ENCODE measurements at regions not wholly inside any gene's neighbourhood (a gene's known extent, or its start where the extent isn't known, plus 50 kb on each side); places are given as distances from the start of the nearest gene placed in this dataset.
A peak's percentile ranks its signal among the peaks of the same experiment; 100 is the strongest.
"Not testable (repeated sequence)": the region's sequence is repeated elsewhere in the genome, so short reads cannot be mapped to it uniquely, and the experiment has no call there.

DNA sequence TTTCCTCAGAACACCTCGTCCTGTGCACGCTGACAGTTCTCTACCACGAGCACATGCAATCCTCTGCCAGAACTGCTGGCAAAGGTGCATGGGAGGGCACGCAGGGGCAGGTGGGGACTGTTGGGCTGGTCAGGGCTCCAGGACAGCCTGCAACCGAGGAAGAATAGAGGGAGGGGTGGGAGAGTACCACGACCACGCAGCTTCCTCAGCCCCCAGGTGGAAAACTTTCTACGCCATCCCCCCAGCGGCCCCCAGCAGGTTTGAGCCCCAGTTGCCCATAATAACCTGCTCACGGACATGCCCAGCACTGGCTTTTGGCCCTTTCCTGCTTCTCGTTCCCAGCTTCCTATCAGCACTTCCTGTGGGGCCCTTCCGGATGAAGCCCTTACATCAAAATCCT lies 199.3 kb downstream of the C16orf95 start:
- Histone ChIP-seq H3K4me2 (ENCODE audit: low read length) (no peak overlapping the region), H3K9ac (ENCODE audit: low read depth, low read length) (no peak overlapping the region), H3K4me3 (ENCODE audit: low read length) (no peak overlapping the region), H3K36me3 (ENCODE audit: insufficient read depth, low read length) (no peaks in the 10 kb centered on the region), H3K4me1 (ENCODE audit: control insufficient read depth, insufficient read depth, low read length) (no peaks in the 10 kb centered on the region), H3K27me3 (ENCODE audit: control insufficient read depth, insufficient read depth, low read length) (peaks cover 56% of the 10 kb centered on the region), H3K9me3 (replicated peaks; ENCODE audit: low read length) (no peaks in the 10 kb centered on the region)

DNA sequence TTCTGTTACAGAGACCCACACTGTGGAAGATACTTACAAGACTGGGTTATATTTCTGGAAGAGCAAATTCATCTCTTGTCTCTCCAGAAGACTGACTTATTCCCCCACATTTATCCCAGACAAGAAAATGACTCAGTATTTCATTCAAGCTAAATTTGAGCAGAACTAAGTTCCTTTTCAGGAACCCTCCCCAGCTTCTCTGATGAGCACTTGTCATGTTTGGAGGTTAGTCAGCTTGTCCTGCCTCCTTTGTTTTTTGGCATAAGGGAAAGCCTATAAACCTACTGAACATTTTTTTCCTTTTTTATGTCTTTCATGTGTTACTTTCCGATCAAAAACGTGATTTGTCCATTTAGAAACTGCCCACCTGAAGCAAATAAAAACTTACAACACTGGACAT lies 198.0 kb downstream of the C16orf95 start:
- Histone ChIP-seq H3K9me3 (replicated peaks; ENCODE audit: low read length) (no peaks in the 10 kb centered on the region), H3K4me3 (ENCODE audit: low read length) (no peak overlapping the region), H3K4me1 (ENCODE audit: control insufficient read depth, insufficient read depth, low read length) (no peaks in the 10 kb centered on the region), H3K9ac (ENCODE audit: low read depth, low read length) (no peak overlapping the region), H3K36me3 (ENCODE audit: insufficient read depth, low read length) (no peaks in the 10 kb centered on the region), H3K4me2 (ENCODE audit: low read length) (no peak overlapping the region), H3K27me3 (ENCODE audit: control insufficient read depth, insufficient read depth, low read length) (peaks cover 51% of the 10 kb centered on the region)

DNA sequence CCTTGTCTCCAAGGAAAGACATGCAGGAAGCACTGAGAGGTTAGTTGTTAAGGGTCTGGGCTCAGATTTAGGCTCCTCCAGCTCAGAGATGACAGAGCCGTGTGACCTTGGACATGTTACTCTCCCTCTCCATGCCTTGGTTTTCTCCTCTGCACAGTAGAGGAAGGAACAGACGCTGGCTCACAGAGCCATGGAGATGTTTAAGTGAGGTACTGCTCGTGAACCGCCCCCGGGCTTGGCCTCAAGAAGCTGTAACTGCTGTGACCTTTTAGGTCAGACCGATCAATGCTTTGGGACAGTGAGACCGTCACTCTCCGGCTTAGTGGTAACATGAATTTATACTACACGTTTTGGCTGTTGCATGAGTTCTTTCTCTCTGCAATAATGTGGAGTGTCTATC lies 197.4 kb downstream of the C16orf95 start:
- H3K4me1 ChIP-seq (ENCODE audit: control insufficient read depth, insufficient read depth, low read length), result no peaks in the 10 kb centered on the region
- no peak overlapping the region for H3K4me2 ChIP-seq (ENCODE audit: low read length)
- H3K4me3 ChIP-seq (ENCODE audit: low read length), result no peak overlapping the region
- no peaks in the 10 kb centered on the region for H3K36me3 ChIP-seq (ENCODE audit: insufficient read depth, low read length)
- no peaks in the 10 kb centered on the region for H3K9me3 ChIP-seq (replicated peaks; ENCODE audit: low read length)
- H3K27me3 ChIP-seq (ENCODE audit: control insufficient read depth, insufficient read depth, low read length), result peaks cover 48% of the 10 kb centered on the region
- no peak overlapping the region for H3K9ac ChIP-seq (ENCODE audit: low read depth, low read length)

GRCh38 chr16:87121816-87122215 lies 195.4 kb downstream of the C16orf95 start:
- no peak overlapping the region for H3K4me3 ChIP-seq (ENCODE audit: low read length)
- peaks cover 62% of the 10 kb centered on the region for H3K27me3 ChIP-seq (ENCODE audit: control insufficient read depth, insufficient read depth, low read length)

DNA sequence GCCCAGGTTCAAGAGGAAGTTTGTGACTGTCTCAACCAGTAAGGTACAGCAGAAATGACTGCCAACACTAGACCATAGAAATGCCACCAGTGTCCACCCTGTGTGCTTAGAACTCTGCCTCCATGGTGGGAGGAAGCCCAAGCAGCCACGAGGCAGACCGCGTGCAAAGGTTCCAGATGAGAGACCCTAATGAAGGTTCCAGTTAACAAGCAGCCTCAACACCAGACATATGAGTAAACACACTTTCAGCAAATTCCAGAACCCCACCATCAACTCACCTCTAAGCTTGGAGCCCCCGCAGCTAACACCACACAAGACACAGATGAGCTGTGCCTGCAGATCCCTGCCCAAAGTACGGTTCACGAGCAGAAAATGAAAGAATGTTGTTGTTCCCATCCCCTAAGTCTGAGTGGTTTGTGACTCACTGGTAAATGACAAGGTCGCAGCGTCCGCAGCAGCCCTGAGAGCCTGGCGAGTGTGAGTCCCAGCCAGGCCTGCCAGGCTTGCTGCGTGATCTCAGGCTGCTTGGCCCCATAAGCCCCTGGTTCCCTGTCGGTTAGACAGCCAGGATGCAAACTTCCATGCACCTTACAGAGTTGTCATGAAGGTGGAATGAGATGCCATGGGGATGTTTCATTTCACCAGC lies 193.7 kb downstream of the C16orf95 start:
- H3K4me3 ChIP-seq (ENCODE audit: low read length), result no peak overlapping the region
- no peaks in the 10 kb centered on the region for H3K36me3 ChIP-seq (ENCODE audit: insufficient read depth, low read length)
- no peak overlapping the region for H3K9ac ChIP-seq (ENCODE audit: low read depth, low read length)
- H3K4me1 ChIP-seq (ENCODE audit: control insufficient read depth, insufficient read depth, low read length), result no peaks in the 10 kb centered on the region
- H3K9me3 ChIP-seq (replicated peaks; ENCODE audit: low read length), result no peaks in the 10 kb centered on the region
- H3K27me3 ChIP-seq (ENCODE audit: control insufficient read depth, insufficient read depth, low read length), result peaks cover 69% of the 10 kb centered on the region
- H3K4me2 ChIP-seq (ENCODE audit: low read length), result no peak overlapping the region

More at GRCh38 chr16:87121816-87122215, 195.4 kb downstream of the C16orf95 start:
- H3K9ac ChIP-seq (ENCODE audit: low read depth, low read length), result no peak overlapping the region
- H3K9me3 ChIP-seq (replicated peaks; ENCODE audit: low read length), result no peaks in the 10 kb centered on the region
- no peak overlapping the region for H3K4me2 ChIP-seq (ENCODE audit: low read length)
- H3K36me3 ChIP-seq (ENCODE audit: insufficient read depth, low read length), result no peaks in the 10 kb centered on the region
- no peaks in the 10 kb centered on the region for H3K4me1 ChIP-seq (ENCODE audit: control insufficient read depth, insufficient read depth, low read length)

DNA sequence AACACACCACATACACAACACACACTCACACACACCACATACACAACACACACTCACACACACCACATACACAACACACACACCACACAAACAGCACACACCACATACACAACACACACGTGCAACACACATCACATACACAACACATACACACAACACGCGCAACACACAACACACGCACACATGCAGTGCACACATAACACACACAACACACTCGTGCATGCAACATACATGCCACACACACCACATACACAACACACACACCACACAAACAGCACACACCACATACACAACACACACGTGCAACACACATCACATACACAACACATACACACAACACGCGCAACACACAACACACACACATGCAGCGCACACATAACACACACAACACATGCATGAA lies 192.8 kb downstream of the C16orf95 start:
- H3K27me3 ChIP-seq (ENCODE audit: control insufficient read depth, insufficient read depth, low read length), result peaks cover 77% of the 10 kb centered on the region
- not testable (repeated sequence) for H3K36me3 ChIP-seq (ENCODE audit: insufficient read depth, low read length); H3K4me1 ChIP-seq (ENCODE audit: control insufficient read depth, insufficient read depth, low read length); H3K4me2 ChIP-seq (ENCODE audit: low read length); H3K9me3 ChIP-seq (replicated peaks; ENCODE audit: low read length); H3K9ac ChIP-seq (ENCODE audit: low read depth, low read length); H3K4me3 ChIP-seq (ENCODE audit: low read length)

DNA sequence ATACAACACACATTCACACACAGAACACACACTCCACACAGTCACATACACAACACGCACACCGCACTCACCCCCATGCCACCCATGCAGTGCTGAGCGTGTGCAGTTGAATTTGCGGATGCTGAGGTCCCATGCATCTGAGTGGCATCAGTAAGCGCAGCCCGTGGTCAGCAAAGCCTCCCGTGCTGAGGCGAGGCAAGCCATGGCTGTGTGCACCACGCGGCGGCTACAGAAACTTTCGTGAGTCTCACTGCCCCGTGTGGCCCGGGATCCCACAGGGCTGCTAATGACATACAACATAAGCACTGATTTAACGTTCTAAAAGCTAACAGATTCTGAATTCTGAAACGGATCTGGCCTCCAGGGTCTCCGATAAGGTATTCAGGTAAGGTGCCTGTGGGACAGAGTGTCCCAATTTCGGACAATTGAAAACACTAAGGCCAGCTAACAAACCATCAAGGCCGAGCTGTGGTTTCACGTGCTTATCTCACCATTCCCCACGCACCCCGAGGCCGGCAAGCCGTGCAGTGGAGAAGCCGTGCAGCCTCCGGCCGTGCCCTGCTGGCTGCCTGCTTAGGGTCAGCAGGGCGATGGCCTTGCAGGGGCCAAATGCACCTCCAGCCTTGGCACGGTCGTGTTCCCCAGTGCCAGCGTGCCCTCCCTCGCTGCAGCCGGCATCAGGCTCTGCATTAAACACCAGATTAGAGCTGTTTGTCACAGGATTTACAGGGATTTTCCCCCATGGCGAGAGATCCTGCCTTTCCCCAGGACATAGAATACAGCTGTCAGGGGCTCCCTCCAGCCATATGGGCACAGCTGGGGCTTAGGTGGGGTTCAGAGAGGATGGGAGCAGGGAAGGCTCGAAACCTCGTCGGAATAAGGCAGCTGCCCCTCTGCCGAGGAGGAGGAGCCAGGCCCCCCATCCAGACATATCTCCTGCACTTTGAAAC lies 191.7 kb downstream of the C16orf95 start:
- H3K4me1 ChIP-seq (ENCODE audit: control insufficient read depth, insufficient read depth, low read length), result no peaks in the 10 kb centered on the region
- H3K9me3 ChIP-seq (replicated peaks; ENCODE audit: low read length), result peaks cover 3% of the 10 kb centered on the region
- H3K4me2 ChIP-seq (ENCODE audit: low read length), result peak overlapping the region; percentile 0
- no peaks in the 10 kb centered on the region for H3K36me3 ChIP-seq (ENCODE audit: insufficient read depth, low read length)
- no peak overlapping the region for H3K9ac ChIP-seq (ENCODE audit: low read depth, low read length)
- no peak overlapping the region for H3K4me3 ChIP-seq (ENCODE audit: low read length)
- peaks cover 69% of the 10 kb centered on the region for H3K27me3 ChIP-seq (ENCODE audit: control insufficient read depth, insufficient read depth, low read length)

DNA sequence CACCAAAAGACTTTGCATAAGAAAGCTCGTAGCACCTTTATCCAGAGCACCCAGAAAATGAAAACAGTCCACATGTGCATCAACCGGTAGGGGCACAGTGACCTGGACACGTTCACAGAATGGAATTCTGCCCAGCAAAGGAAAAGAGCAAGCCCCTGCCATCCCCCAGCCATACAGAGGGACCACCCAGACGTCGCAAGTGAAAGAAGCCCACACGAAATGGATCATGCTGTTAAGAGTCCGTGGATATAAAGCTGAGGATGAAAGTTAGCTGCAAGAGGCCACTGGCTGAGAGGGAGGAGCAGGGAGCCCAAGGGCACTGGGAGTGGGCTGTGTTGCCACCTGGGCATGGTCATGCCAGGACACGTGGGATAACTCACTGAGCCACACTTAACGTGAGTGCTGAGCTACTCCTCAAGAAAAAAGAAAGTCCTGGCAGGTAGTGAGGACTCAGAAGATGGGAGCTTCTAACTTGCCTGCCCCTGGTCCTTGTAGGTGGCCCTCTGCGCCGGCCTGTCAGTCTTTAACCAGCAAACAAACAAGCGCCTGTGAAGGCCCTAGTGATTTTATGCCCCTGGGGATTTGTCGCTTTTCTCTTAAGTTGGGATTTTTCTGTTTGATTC lies 190.7 kb downstream of the C16orf95 start:
- H3K36me3 ChIP-seq (ENCODE audit: insufficient read depth, low read length), result no peaks in the 10 kb centered on the region
- peaks cover 3% of the 10 kb centered on the region for H3K9me3 ChIP-seq (replicated peaks; ENCODE audit: low read length)
- H3K27me3 ChIP-seq (ENCODE audit: control insufficient read depth, insufficient read depth, low read length), result peaks cover 75% of the 10 kb centered on the region
- H3K4me1 ChIP-seq (ENCODE audit: control insufficient read depth, insufficient read depth, low read length), result no peaks in the 10 kb centered on the region
- no peak overlapping the region for H3K4me3 ChIP-seq (ENCODE audit: low read length)
- H3K4me2 ChIP-seq (ENCODE audit: low read length), result peak overlapping the region; percentile 16
- H3K9ac ChIP-seq (ENCODE audit: low read depth, low read length), result no peak overlapping the region

DNA sequence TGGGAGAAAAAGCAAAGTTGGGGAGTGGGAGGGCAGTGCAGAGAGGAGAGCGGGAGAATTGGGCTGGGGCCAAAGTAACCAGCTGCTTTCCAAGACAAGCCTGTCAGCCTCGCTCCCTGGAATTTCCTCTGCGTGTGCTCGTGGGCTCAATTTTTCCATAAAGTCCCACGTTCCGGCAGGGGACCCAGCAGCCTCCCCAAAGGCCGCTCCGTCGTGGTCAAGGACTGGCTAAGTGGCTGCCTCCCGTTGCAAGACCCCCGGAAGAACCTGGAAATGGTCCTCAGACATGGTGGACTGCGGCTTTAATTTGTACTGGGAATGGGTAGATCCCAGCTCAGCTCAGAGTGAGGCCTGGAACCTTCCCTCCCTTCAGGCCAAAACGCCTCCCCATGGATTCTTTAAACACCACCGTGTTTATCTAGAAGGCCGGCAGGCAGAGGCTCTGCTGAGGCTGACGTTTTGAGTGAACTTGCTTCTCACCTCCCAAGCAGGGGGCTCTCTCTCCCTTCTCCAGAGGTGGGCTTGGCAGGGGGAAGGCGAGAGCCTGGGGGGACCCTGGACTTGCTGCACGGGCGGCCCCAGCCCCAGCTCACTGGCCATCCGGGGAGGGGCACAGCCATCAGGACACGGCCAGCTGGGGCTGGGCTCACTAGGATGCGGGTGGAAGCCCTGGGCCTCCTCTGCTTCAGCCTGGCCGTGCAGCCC lies 190.0 kb downstream of the C16orf95 start:
- Histone ChIP-seq H3K9ac (ENCODE audit: low read depth, low read length) (no peak overlapping the region), H3K4me2 (ENCODE audit: low read length) (peak overlapping the region; percentile 16), H3K9me3 (replicated peaks; ENCODE audit: low read length) (peaks cover 3% of the 10 kb centered on the region), H3K36me3 (ENCODE audit: insufficient read depth, low read length) (no peaks in the 10 kb centered on the region), H3K4me3 (ENCODE audit: low read length) (no peak overlapping the region), H3K4me1 (ENCODE audit: control insufficient read depth, insufficient read depth, low read length) (peaks cover 2% of the 10 kb centered on the region), H3K27me3 (ENCODE audit: control insufficient read depth, insufficient read depth, low read length) (peaks cover 75% of the 10 kb centered on the region)

GRCh38 chr16:87127766-87128147 lies 189.4 kb downstream of the C16orf95 start:
- peaks cover 7% of the 10 kb centered on the region for H3K4me1 ChIP-seq (ENCODE audit: control insufficient read depth, insufficient read depth, low read length)
- H3K9ac ChIP-seq (ENCODE audit: low read depth, low read length), result no peak overlapping the region
- H3K9me3 ChIP-seq (replicated peaks; ENCODE audit: low read length), result peaks cover 3% of the 10 kb centered on the region
- no peaks in the 10 kb centered on the region for H3K36me3 ChIP-seq (ENCODE audit: insufficient read depth, low read length)
- no peak overlapping the region for H3K4me2 ChIP-seq (ENCODE audit: low read length)
- H3K4me3 ChIP-seq (ENCODE audit: low read length), result no peak overlapping the region
- peaks cover 77% of the 10 kb centered on the region for H3K27me3 ChIP-seq (ENCODE audit: control insufficient read depth, insufficient read depth, low read length)

GRCh38 chr16:87129771-87130170 lies 187.4 kb downstream of the C16orf95 start:
- Histone ChIP-seq H3K27me3 (ENCODE audit: control insufficient read depth, insufficient read depth, low read length) (peaks cover 90% of the 10 kb centered on the region), H3K36me3 (ENCODE audit: insufficient read depth, low read length) (no peaks in the 10 kb centered on the region), H3K4me1 (ENCODE audit: control insufficient read depth, insufficient read depth, low read length) (peaks cover 9% of the 10 kb centered on the region), H3K4me2 (ENCODE audit: low read length) (no peak overlapping the region), H3K9ac (ENCODE audit: low read depth, low read length) (no peak overlapping the region), H3K9me3 (replicated peaks; ENCODE audit: low read length) (peaks cover 3% of the 10 kb centered on the region), H3K4me3 (ENCODE audit: low read length) (no peak overlapping the region)
